SK-N-MC (cell line): ENCODE measurements at regions not wholly inside any gene's neighbourhood (a gene's known extent, or its start where the extent isn't known, plus 50 kb on each side); places are given as distances from the start of the nearest gene placed in this dataset.

Source experiments
- DNase-seq: peaks from one replicate; pipeline ENCODE4 v3.0.0-alpha.2; 2011; ENCODE audit warnings: low read depth, low spot score
- H3K27ac ChIP-seq: fragments of 200-600 bp; sonication (generic); 2 replicates; pipeline ENCODE4 v1.5.1; 2016; ENCODE audit warnings: mixed run types
- H3K36me3 ChIP-seq: fragments of 200-600 bp; sonication (generic); 2 replicates; pipeline ENCODE4 v1.6.1; 2017; ENCODE audit warnings: antibody characterized with exemption, low read length, mixed read lengths; ENCODE audit not compliant: insufficient read depth
- H3K4me3 ChIP-seq: fragments of 200-600 bp; sonication (generic); 2 replicates; pipeline ENCODE4 v1.5.1; 2016
- H3K9ac ChIP-seq: fragments of 200-600 bp; sonication (generic); 2 replicates; pipeline ENCODE4 v1.8.0; 2017; ENCODE audit warnings: mixed run types, mixed read lengths; ENCODE audit not compliant: insufficient read length
- H3K9me3 ChIP-seq: fragments of 200-600 bp; sonication (generic); 2 replicates; pipeline ENCODE4 v1.6.1; 2017; ENCODE audit warnings: low read depth, mild to moderate bottlenecking, antibody characterized with exemption, low read length, moderate library complexity, mixed read lengths
- EZH2 ChIP-seq: fragments of 200-600 bp; sonication (generic); IDR thresholded peaks from one replicate; pipeline ENCODE4 v1.6.1; 2017; ENCODE audit warnings: antibody characterized with exemption
- FOXP2 ChIP-seq: optimal IDR thresholded peaks from 2 replicates; pipeline ENCODE3; 2011; ENCODE audit warnings: mild to moderate bottlenecking, moderate library complexity; ENCODE audit not compliant: insufficient read depth; ENCODE audit errors: extremely low read length, control extremely low read depth
- POLR2AphosphoS5 ChIP-seq: IDR thresholded peaks from 2 replicates; pipeline ENCODE4 v1.6.1; 2012; ENCODE audit warnings: mild to moderate bottlenecking, low read depth, low read length, borderline replicate concordance

DNA sequence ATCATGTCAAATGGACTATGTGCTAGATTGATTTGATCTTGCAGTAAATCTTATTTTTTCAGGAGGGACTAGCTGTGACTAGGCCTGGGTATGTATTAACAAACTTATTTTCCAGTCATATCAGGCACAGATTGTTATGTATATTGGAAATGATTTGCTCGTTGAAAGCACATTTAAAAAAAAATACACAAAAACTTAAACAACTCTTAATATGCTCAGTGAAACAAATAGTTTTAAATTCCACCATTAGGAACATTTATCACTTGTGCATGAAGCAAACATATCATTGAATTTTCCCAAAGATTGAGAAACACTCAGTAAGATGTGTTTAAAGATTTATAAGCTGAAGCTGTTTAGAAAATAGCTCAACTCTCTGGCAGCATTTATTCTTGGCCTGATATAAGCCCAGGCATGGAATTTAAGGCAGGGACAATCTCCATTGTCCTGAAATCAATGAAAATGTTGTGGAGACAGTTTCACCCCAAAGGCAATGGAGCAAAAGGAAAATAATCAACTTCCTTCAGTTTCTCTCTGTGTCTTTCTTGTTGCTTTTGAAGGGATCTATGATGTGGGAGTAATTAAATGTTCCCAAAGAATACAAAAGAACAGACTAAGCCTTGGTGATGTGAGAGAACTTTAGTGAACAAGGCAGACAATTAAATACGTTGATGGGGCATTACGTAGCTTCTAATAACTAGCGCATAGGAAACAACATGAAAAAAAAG lies 250.3 kb downstream of the GPR37 start:
- no peak for TF ChIP-seq FOXP2
- TF ChIP-seq EZH2: no peak
- TF ChIP-seq POLR2AphosphoS5: no peak
- Histone ChIP-seq H3K36me3 (no peaks in the 10 kb centered on the region), H3K9me3 (no peaks in the 10 kb centered on the region), H3K9ac (no peak overlapping the region), H3K27ac (no peak overlapping the region), H3K4me3 (no peak overlapping the region)
- no peak for DNase-seq

DNA sequence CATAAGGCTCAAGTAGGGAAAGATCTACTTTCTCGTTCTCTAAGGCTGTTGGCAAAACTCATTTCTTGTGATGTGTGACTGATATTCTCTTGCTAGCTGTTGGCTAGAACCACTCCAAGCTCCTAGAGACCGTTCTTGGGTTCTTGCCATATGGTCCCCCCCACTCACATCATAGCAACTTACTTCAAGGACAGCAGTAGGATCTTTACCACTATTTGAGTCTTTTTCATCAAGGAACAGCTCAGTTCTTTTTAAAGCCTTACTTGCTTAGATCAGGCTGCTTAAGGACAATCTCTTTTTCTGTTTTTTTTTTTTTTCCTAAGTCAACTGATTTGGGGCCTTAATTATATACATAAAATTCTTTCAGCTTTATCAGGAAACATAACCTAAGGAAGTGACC lies 251.1 kb downstream of the GPR37 start:
- no peaks in the 10 kb centered on the region for H3K9me3 ChIP-seq
- no peak overlapping the region for H3K27ac ChIP-seq
- H3K9ac ChIP-seq: no peak overlapping the region
- H3K36me3 ChIP-seq: no peaks in the 10 kb centered on the region
- no peak for DNase-seq
- TF ChIP-seq FOXP2 (no peak), EZH2 (no peak), POLR2AphosphoS5 (no peak)
- no peak overlapping the region for H3K4me3 ChIP-seq

DNA sequence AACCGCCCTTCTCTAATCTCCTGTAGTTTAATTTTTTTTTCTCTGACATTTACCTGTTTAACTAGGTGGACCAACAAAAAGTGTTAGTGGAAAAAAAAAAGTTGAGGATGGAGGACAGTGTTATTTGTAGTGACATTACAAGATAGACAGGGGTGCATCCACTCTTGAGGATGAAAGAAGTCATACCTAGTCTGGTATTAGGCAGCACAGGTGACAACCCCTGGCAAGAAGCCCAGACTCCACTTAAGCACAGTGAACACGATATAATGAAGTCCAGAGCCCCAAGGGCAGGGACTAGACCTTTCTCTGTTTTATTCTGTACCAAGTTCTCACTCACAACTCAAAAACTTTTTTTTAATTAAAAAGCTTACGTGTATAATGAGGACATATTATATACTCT lies 268.4 kb downstream of the GPR37 start:
- DNase-seq: no peak
- Histone ChIP-seq H3K4me3 (no peak overlapping the region), H3K36me3 (no peaks in the 10 kb centered on the region), H3K27ac (no peak overlapping the region), H3K9me3 (no peaks in the 10 kb centered on the region), H3K9ac (no peak overlapping the region)
- TF ChIP-seq POLR2AphosphoS5 (no peak), EZH2 (no peak), FOXP2 (no peak)

DNA sequence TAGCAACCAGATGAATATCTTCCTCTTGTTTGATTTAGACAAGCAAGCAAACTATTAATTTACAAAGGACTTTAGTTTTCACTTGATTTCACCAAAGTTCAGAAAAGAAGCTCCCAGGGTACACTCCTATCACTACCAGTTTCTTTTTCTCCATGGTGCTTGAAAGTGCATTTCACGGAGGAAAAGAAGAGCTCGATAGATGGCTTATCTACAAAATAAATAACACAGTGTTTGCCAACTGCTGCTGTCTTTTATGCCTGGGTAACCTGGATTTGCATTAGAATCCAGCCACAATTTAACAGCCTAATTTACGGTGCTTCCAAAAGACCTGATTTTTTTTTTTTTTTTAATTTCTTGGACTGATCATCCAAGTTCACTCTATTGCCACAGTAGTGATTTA lies 275.7 kb downstream of the GPR37 start:
- TF ChIP-seq EZH2 (no peak), POLR2AphosphoS5 (no peak), FOXP2 (no peak)
- no peaks in the 10 kb centered on the region for H3K36me3 ChIP-seq
- DNase-seq: no peak
- no peak overlapping the region for H3K9ac ChIP-seq
- H3K4me3 ChIP-seq: no peak overlapping the region
- H3K9me3 ChIP-seq: no peaks in the 10 kb centered on the region
- H3K27ac ChIP-seq: no peak overlapping the region

DNA sequence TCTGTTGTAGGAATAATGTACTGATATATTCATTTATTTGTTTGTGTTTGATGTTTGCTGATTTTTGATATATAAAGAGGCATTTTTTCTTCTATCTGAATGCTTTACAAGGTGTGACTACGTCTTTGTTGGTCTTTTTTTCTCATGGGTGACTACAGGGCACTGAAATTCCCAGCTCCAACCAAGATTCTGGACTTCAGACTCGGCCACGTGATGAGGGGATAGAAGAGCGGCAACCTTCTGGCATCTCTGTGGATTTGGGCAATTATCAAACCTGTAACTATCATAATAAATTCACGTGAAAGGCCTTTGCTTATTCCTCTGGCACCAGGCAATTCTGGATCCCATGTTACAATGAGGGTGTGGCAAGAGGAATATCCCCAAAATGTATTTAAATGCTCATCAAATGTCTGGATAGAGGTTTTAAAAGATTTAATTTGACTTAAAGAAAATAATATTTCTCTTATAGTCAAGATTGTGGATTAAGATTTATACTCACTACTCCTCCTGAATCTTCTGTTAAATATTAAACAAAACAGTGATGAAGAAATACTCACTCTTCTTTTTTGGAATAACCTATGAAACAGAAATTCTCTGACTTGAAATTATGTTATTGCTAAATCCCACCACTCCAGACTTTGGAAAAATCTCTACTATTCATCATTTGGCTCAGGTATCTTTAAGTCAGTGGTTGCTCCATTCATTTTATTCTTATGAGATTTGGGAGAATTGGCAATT lies 276.3 kb downstream of the GPR37 start:
- no peaks in the 10 kb centered on the region for H3K9me3 ChIP-seq
- no peak overlapping the region for H3K9ac ChIP-seq
- DNase-seq: no peak
- no peak overlapping the region for H3K27ac ChIP-seq
- TF ChIP-seq POLR2AphosphoS5: no peak
- H3K4me3 ChIP-seq: no peak overlapping the region
- no peaks in the 10 kb centered on the region for H3K36me3 ChIP-seq

DNA sequence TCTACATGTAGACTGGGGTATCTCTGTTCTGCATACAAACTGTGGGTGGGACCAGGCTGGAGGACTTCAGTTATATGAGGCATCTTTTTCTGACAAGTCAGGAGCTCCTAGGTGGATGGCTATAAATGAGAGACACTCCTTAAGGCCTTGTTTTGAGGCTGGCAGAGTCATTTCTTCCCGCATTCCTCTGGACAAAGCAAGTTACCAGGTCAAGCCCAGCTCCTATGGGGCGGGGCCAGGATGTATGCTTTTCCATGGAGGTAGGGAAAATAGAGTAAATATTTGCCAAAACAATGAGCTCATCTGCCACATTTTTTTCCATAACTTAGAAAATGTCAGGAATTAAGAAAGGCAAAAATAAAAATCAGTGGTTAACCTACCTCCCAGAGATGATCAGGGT lies 283.4 kb downstream of the GPR37 start:
- no peak for DNase-seq
- Histone ChIP-seq H3K9ac (no peak overlapping the region), H3K36me3 (no peaks in the 10 kb centered on the region), H3K4me3 (no peak overlapping the region), H3K27ac (no peak overlapping the region), H3K9me3 (no peaks in the 10 kb centered on the region)
- TF ChIP-seq EZH2 (no peak), POLR2AphosphoS5 (no peak), FOXP2 (no peak)

DNA sequence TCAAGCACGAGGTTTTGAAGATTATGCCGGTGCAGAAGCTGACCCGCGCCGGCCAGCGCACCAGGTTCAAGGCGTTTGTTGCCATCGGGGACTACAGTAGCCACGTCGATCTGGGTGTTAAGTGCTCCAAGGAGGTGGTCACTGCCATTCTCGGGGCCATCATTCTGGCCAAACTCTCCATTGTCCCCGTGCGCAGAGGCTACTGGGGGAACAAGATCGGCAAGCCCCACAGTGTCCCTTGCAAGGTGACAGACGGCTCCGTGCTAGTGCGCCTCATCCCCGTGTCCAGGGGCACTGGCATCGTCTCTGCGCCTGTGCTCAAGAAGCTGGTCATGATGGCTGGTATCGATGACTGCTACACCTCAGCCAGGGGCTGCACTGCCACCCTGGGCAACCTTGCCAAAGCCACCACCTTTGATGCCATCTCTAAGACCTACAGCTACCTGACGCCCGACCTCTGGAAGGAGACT lies 284.7 kb downstream of the GPR37 start:
- Histone ChIP-seq H3K36me3 (no peaks in the 10 kb centered on the region), H3K9ac (no peak overlapping the region), H3K4me3 (no peak overlapping the region), H3K9me3 (no peaks in the 10 kb centered on the region), H3K27ac (no peak overlapping the region)
- TF ChIP-seq POLR2AphosphoS5 (no peak), FOXP2 (no peak), EZH2 (no peak)
- no peak for DNase-seq

DNA sequence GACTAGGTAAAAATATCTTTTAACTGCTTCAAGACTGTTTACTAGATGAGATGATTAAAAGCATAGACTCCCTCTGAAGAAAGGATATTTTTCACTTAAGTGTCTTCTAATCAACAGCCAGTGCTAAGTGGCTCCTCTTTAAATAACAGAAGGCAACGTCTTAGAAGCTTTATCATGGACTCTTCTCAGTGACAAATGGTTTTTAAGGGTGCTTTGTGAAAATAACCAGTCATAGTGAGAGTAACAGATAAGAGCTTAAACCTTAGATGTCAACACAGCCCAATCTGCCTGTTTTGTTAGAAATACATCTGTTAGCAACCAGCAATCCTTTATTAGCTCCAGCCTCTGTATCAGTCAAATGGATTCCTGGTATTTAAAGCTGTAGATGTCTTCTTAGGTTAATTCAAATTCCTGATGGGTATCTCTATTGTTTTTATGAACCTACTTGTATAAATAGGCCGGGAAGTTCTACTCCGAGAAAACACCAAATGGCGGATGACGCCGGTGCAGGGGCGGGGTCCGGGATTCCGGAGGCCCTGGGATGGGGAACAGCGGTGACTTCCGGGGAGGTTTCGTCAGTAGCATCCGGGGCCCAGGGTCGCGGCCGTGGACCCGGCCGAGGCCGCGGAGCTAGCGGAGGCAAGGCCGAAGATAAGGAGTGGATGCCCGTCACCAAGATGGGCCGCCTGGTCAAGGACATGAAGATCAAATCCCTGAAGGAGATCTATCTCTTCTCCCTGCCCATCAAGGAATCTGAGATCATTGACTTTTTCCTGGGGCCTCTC lies 285.4 kb downstream of the GPR37 start:
- Histone ChIP-seq H3K27ac (no peak overlapping the region), H3K4me3 (no peak overlapping the region), H3K9me3 (no peaks in the 10 kb centered on the region), H3K9ac (no peak overlapping the region), H3K36me3 (no peaks in the 10 kb centered on the region)
- no peak for DNase-seq
- no peak for TF ChIP-seq FOXP2
- TF ChIP-seq EZH2: no peak
- TF ChIP-seq POLR2AphosphoS5: no peak

DNA sequence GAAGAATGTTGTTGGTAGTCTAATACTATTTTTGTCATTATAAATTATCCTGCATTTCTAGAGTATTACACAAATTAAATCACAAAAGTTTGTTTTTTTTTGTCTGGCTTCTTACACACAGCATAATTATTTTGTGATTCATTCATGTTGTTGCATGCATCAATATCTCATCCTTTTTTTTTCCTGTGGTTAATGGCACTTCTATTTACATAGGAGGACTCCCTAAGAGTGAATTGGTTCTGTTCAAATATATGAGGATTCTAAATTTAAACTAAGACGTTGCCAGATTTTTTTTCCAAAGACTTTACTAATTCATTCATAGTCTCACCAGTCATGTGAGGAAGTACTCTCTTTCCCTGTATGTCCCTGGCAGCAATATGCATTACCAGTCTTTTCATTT lies 303.3 kb downstream of the GPR37 start:
- no peaks in the 10 kb centered on the region for H3K36me3 ChIP-seq
- no peaks in the 10 kb centered on the region for H3K9me3 ChIP-seq
- no peak for DNase-seq
- H3K9ac ChIP-seq: no peak overlapping the region
- no peak overlapping the region for H3K4me3 ChIP-seq
- H3K27ac ChIP-seq: no peak overlapping the region
- TF ChIP-seq EZH2 (no peak), POLR2AphosphoS5 (no peak), FOXP2 (no peak)
